Stomach (tissue), 4 donors: ENCODE measurements at regions not wholly inside any gene's neighbourhood (a gene's known extent, or its start where the extent isn't known, plus 50 kb on each side); places are given as distances from the start of the nearest gene placed in this dataset.

Experiments
- EP300 ChIP-seq: sonication (generic); formaldehyde crosslinking; IDR thresholded peaks from one replicate; pipeline ENCODE4 v1.6.1; 2017; ENCODE audit warnings: antibody characterized with exemption
- TF ChIP-seq, protein P1 (sequence below), 7 experiments: fragments of 450-650 bp in 4 of 7; fragments of 200-600 bp in 3 of 7; sonication (generic) in 3 of 7; IDR thresholded peaks; one replicate each; pipeline ENCODE4 v1.5.1; 2016 to 2019; ENCODE audit warnings: antibody characterized with exemption in 7 of 7, control low read depth in 2 of 7, mild to moderate bottlenecking in 1 of 7

DNA sequence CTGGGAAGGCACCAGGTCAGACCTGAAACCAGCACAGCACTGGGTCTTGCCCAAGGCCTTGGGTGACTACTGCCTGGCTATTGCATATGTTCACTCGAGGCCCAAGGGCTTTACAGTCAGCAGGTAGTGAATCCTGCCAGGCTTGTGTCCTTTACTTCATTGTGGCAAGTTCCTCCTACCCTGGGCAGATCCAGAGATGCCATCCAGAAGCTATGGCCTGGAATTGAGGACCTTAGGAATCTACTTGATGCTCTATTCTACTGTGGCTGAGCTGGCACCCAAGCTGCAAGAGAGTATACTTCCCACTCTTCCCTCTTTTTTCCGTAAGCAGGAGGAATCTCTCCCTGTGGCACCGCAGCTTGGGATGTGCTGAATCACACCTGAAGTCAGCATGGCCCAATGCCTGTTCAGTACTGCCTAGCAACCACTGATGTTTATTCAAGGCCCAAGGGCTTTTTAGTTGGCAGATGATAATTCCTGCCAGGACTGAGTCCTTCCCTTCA, 246.7 kb upstream of the CTBP2 start:
- TF ChIP-seq, protein P1, sequence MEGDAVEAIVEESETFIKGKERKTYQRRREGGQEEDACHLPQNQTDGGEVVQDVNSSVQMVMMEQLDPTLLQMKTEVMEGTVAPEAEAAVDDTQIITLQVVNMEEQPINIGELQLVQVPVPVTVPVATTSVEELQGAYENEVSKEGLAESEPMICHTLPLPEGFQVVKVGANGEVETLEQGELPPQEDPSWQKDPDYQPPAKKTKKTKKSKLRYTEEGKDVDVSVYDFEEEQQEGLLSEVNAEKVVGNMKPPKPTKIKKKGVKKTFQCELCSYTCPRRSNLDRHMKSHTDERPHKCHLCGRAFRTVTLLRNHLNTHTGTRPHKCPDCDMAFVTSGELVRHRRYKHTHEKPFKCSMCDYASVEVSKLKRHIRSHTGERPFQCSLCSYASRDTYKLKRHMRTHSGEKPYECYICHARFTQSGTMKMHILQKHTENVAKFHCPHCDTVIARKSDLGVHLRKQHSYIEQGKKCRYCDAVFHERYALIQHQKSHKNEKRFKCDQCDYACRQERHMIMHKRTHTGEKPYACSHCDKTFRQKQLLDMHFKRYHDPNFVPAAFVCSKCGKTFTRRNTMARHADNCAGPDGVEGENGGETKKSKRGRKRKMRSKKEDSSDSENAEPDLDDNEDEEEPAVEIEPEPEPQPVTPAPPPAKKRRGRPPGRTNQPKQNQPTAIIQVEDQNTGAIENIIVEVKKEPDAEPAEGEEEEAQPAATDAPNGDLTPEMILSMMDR (IDR thresholded peaks at IDR 0.05), result no peak
- TF ChIP-seq EP300, result no peak
